HEK293 (cell line): ENCODE measurements at regions not wholly inside any gene's neighbourhood (a gene's known extent, or its start where the extent isn't known, plus 50 kb on each side); places are given as distances from the start of the nearest gene placed in this dataset.

Experiments
- CTCF ChIA-PET: fragments of 350-600 bp; formaldehyde crosslinking; extraction: SDS; loops from one replicate; lab custom pipeline; 2021; ENCODE audit warnings: antibody characterized with exemption; lab: Yijun Ruan, JAX
- POLR2A ChIA-PET: fragments of 300-600 bp; formaldehyde crosslinking; extraction: SDS; loops from one replicate; lab custom pipeline; 2020; ENCODE audit warnings: antibody characterized with exemption, inconsistent platforms; lab: Yijun Ruan, JAX
- H3K27ac ChIP-seq: fragments of 200-500 bp; sonication (Bioruptor generic); 2 replicates; pipeline ENCODE4 v1.5.1; 2014; ENCODE audit warnings: low read depth, low read length, control low read depth, inconsistent platforms; ENCODE audit errors: extremely low read depth
- H3K36me3 ChIP-seq, 2 experiments: fragments of 200-500 bp in 1 of 2; sonication (Bioruptor generic) in 1 of 2; 1 replicate in 1 of 2; 2 replicates in 1 of 2; pipeline ENCODE4 v1.5.1; 2014 to 2017; ENCODE audit warnings: inconsistent platforms in 2 of 2, low read length in 2 of 2; ENCODE audit not compliant: control insufficient read depth in 2 of 2, insufficient read depth in 1 of 2
- H3K4me1 ChIP-seq: fragments of 200-500 bp; sonication (Bioruptor generic); 2 replicates; pipeline ENCODE4 v1.5.1; 2014; ENCODE audit warnings: mild to moderate bottlenecking, low read length, inconsistent platforms; ENCODE audit not compliant: control insufficient read depth, insufficient read depth
- H3K4me3 ChIP-seq: 2 replicates; pipeline ENCODE4 v1.5.1; 2011; ENCODE audit warnings: low read depth, mild to moderate bottlenecking, control low read depth, low read length, moderate library complexity
- H3K9me3 ChIP-seq: fragments of 200-500 bp; sonication (Bioruptor generic); 2 replicates; pipeline ENCODE4 v1.5.1; 2014; ENCODE audit warnings: low read depth, low read length, inconsistent platforms; ENCODE audit not compliant: control insufficient read depth, insufficient read depth
- BCL11A ChIP-seq: fragments of 450-650 bp; formaldehyde crosslinking; IDR thresholded peaks from 2 replicates; pipeline ENCODE4 v1.5.1; 2016; ENCODE audit warnings: low read depth, missing biosample characterization, missing genetic modification characterization
- GLIS2 ChIP-seq: fragments of 450-650 bp; formaldehyde crosslinking; IDR thresholded peaks from 2 replicates; pipeline ENCODE4 v1.5.1; 2016; ENCODE audit warnings: missing biosample characterization, missing genetic modification characterization
- YY2 ChIP-seq: fragments of 450-650 bp; formaldehyde crosslinking; IDR thresholded peaks from 2 replicates; pipeline ENCODE4 v1.5.1; 2016; ENCODE audit warnings: missing biosample characterization, missing genetic modification characterization
- ZBTB1 ChIP-seq: fragments of 450-650 bp; formaldehyde crosslinking; IDR thresholded peaks from 2 replicates; pipeline ENCODE4 v1.5.1; 2016; ENCODE audit warnings: missing biosample characterization, missing genetic modification characterization
- ZBTB20 ChIP-seq: fragments of 450-650 bp; formaldehyde crosslinking; IDR thresholded peaks from 2 replicates; pipeline ENCODE4 v1.5.1; 2016; ENCODE audit warnings: missing biosample characterization, missing genetic modification characterization
- ZBTB48 ChIP-seq: fragments of 450-650 bp; formaldehyde crosslinking; IDR thresholded peaks from 2 replicates; pipeline ENCODE4 v1.5.1; 2016; ENCODE audit warnings: missing biosample characterization, missing genetic modification characterization
- ZBTB8A ChIP-seq: fragments of 450-650 bp; formaldehyde crosslinking; IDR thresholded peaks from 2 replicates; pipeline ENCODE4 v1.5.1; 2016; ENCODE audit warnings: missing biosample characterization, missing genetic modification characterization
- ZNF112 ChIP-seq: fragments of 450-650 bp; formaldehyde crosslinking; IDR thresholded peaks from 2 replicates; pipeline ENCODE4 v1.5.0; 2017; ENCODE audit warnings: missing biosample characterization, missing genetic modification characterization
- ZNF138 ChIP-seq: fragments of 450-650 bp; formaldehyde crosslinking; IDR thresholded peaks from 2 replicates; pipeline ENCODE4 v1.5.1; 2016; ENCODE audit warnings: missing biosample characterization, missing genetic modification characterization, borderline replicate concordance
- ZNF335 ChIP-seq: fragments of 450-650 bp; formaldehyde crosslinking; conservative IDR thresholded peaks from 2 replicates; pipeline ENCODE4 v1.5.1; 2016; ENCODE audit warnings: missing biosample characterization, missing genetic modification characterization
- ZNF404 ChIP-seq: fragments of 450-650 bp; formaldehyde crosslinking; IDR thresholded peaks from 2 replicates; pipeline ENCODE4 v1.5.1; 2017; ENCODE audit warnings: missing biosample characterization, missing genetic modification characterization
- ZNF544 ChIP-seq: fragments of 450-650 bp; formaldehyde crosslinking; IDR thresholded peaks from 2 replicates; pipeline ENCODE4 v1.5.0; 2017; ENCODE audit warnings: missing biosample characterization, missing genetic modification characterization
- ZNF621 ChIP-seq: fragments of 450-650 bp; formaldehyde crosslinking; IDR thresholded peaks from 2 replicates; pipeline ENCODE4 v1.5.1; 2017; ENCODE audit warnings: missing biosample characterization, missing genetic modification characterization
- ZNF670 ChIP-seq: fragments of 450-650 bp; formaldehyde crosslinking; IDR thresholded peaks from 2 replicates; pipeline ENCODE4 v1.5.1; 2016; ENCODE audit warnings: missing biosample characterization, missing genetic modification characterization, low read depth
- ZNF747 ChIP-seq: fragments of 450-650 bp; formaldehyde crosslinking; IDR thresholded peaks from 2 replicates; pipeline ENCODE4 v1.5.1; 2016; ENCODE audit warnings: missing biosample characterization, missing genetic modification characterization
- TF ChIP-seq, protein P1 (sequence below): fragments of 450-650 bp; formaldehyde crosslinking; IDR thresholded peaks from 2 replicates; pipeline ENCODE4 v1.5.1; 2016; ENCODE audit warnings: missing biosample characterization, missing genetic modification characterization
- TF ChIP-seq, protein P2 (sequence below): fragments of 450-650 bp; formaldehyde crosslinking; IDR thresholded peaks from 2 replicates; pipeline ENCODE4 v1.5.1; 2016; ENCODE audit warnings: missing biosample characterization, missing genetic modification characterization
- TF ChIP-seq, protein P3 (sequence below): fragments of 450-650 bp; formaldehyde crosslinking; conservative IDR thresholded peaks from 2 replicates; pipeline ENCODE4 v1.5.1; 2016; ENCODE audit warnings: low read depth, missing biosample characterization, missing genetic modification characterization
- TF ChIP-seq, protein P4 (sequence below): fragments of 450-650 bp; formaldehyde crosslinking; IDR thresholded peaks from 2 replicates; pipeline ENCODE4 v1.5.1; 2016; ENCODE audit warnings: missing biosample characterization, missing genetic modification characterization
- TF ChIP-seq, protein P5 (sequence below): fragments of 450-650 bp; formaldehyde crosslinking; IDR thresholded peaks from 2 replicates; pipeline ENCODE4 v1.5.1; 2017; ENCODE audit warnings: missing biosample characterization, missing genetic modification characterization

DNA sequence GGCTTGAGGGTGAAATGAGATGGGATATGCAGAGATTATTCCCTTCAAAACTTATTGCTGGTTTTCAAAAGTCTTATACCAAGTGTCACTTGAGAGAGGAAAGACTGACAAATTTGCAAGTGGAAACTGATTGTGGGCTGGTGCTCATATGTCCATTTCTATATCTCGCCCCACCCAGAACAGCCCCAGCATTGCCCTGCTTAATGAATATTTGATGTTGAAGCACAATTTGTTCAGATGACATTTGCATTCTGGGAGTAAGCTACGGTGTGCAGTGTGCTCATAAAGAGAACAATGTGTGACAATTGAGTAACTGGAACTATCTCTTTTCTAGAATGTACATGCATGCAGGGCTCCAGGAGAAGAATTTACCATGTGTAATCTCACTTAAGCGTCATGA, 223.5 kb upstream of the TRPC5 start:
- no peaks in the 10 kb centered on the region for H3K9me3 ChIP-seq
- POLR2A ChIA-PET, result no interaction called here

DNA sequence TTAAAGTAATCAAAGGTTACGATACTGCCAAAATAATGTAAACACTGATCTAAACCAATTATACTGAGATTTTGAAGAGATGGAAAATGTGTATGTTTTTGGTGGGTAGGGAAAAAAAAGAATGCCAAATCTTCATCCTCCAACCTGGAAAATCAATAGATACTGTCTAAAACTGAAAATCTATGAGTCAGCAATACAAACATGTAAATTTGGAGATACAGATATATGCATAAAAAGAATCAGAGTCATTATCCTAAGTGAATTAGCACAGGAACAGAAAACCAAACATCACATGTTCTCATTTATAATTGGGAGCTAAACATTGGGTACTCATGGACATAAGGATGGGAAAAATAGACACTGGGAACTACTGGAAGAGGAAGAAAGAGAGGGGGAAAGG, 197.4 kb upstream of the TRPC5 start:
- ChIA-PET POLR2A (no interaction called here), CTCF (interaction anchor here (0.7 to 0.8 kb wide), 2 partner anchors 11 to 130 kb away, joined by 3 to 5 read pairs; no protein-coding TSS in a partner anchor)
- Histone ChIP-seq H3K4me3 (no peak overlapping the region), H3K9me3 (no peaks in the 10 kb centered on the region), H3K27ac (no peak overlapping the region), H3K36me3 (no peaks in the 10 kb centered on the region), H3K4me1 (no peaks in the 10 kb centered on the region)
- no peak for TF ChIP-seq ZNF544
- TF ChIP-seq, protein P1, sequence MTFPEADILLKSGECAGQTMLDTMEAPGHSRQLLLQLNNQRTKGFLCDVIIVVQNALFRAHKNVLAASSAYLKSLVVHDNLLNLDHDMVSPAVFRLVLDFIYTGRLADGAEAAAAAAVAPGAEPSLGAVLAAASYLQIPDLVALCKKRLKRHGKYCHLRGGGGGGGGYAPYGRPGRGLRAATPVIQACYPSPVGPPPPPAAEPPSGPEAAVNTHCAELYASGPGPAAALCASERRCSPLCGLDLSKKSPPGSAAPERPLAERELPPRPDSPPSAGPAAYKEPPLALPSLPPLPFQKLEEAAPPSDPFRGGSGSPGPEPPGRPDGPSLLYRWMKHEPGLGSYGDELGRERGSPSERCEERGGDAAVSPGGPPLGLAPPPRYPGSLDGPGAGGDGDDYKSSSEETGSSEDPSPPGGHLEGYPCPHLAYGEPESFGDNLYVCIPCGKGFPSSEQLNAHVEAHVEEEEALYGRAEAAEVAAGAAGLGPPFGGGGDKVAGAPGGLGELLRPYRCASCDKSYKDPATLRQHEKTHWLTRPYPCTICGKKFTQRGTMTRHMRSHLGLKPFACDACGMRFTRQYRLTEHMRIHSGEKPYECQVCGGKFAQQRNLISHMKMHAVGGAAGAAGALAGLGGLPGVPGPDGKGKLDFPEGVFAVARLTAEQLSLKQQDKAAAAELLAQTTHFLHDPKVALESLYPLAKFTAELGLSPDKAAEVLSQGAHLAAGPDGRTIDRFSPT (tag by site-specific recombination), result no peak
- TF ChIP-seq ZBTB1 (tag by site-specific recombination), result no peak
- no peak for TF ChIP-seq GLIS2 (tag by site-specific recombination)
- TF ChIP-seq, protein P2, sequence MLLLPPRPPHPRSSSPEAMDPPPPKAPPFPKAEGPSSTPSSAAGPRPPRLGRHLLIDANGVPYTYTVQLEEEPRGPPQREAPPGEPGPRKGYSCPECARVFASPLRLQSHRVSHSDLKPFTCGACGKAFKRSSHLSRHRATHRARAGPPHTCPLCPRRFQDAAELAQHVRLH (tag by site-specific recombination), result no peak
- no peak for TF ChIP-seq YY2 (tag by site-specific recombination)
- no peak for TF ChIP-seq ZNF404 (tag by site-specific recombination)

More for the DNA sequence above, 223.5 kb upstream of the TRPC5 start:
- H3K27ac ChIP-seq, result no peak overlapping the region
- CTCF ChIA-PET, result no interaction called here
- no peak overlapping the region for H3K4me3 ChIP-seq
- H3K4me1 ChIP-seq, result no peaks in the 10 kb centered on the region
- no peaks in the 10 kb centered on the region for H3K36me3 ChIP-seq
- no peak for TF ChIP-seq ZBTB8A (tag by site-specific recombination)
- no peak for TF ChIP-seq ZNF621 (tag by site-specific recombination)
- TF ChIP-seq, protein P3, sequence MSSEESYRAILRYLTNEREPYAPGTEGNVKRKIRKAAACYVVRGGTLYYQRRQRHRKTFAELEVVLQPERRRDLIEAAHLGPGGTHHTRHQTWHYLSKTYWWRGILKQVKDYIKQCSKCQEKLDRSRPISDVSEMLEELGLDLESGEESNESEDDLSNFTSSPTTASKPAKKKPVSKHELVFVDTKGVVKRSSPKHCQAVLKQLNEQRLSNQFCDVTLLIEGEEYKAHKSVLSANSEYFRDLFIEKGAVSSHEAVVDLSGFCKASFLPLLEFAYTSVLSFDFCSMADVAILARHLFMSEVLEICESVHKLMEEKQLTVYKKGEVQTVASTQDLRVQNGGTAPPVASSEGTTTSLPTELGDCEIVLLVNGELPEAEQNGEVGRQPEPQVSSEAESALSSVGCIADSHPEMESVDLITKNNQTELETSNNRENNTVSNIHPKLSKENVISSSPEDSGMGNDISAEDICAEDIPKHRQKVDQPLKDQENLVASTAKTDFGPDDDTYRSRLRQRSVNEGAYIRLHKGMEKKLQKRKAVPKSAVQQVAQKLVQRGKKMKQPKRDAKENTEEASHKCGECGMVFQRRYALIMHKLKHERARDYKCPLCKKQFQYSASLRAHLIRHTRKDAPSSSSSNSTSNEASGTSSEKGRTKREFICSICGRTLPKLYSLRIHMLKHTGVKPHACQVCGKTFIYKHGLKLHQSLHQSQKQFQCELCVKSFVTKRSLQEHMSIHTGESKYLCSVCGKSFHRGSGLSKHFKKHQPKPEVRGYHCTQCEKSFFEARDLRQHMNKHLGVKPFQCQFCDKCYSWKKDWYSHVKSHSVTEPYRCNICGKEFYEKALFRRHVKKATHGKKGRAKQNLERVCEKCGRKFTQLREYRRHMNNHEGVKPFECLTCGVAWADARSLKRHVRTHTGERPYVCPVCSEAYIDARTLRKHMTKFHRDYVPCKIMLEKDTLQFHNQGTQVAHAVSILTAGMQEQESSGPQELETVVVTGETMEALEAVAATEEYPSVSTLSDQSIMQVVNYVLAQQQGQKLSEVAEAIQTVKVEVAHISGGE (tag by site-specific recombination), result no peak
- no peak for TF ChIP-seq BCL11A (tag by site-specific recombination)
- TF ChIP-seq ZNF138 (tag by site-specific recombination), result no peak
- TF ChIP-seq ZNF670 (tag by site-specific recombination), result no peak
- no peak for TF ChIP-seq ZNF747 (tag by site-specific recombination)
- TF ChIP-seq, protein P2 (tag by site-specific recombination), result no peak
- TF ChIP-seq, protein P4, sequence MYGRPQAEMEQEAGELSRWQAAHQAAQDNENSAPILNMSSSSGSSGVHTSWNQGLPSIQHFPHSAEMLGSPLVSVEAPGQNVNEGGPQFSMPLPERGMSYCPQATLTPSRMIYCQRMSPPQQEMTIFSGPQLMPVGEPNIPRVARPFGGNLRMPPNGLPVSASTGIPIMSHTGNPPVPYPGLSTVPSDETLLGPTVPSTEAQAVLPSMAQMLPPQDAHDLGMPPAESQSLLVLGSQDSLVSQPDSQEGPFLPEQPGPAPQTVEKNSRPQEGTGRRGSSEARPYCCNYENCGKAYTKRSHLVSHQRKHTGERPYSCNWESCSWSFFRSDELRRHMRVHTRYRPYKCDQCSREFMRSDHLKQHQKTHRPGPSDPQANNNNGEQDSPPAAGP (tag by site-specific recombination), result no peak
- TF ChIP-seq, protein P5, sequence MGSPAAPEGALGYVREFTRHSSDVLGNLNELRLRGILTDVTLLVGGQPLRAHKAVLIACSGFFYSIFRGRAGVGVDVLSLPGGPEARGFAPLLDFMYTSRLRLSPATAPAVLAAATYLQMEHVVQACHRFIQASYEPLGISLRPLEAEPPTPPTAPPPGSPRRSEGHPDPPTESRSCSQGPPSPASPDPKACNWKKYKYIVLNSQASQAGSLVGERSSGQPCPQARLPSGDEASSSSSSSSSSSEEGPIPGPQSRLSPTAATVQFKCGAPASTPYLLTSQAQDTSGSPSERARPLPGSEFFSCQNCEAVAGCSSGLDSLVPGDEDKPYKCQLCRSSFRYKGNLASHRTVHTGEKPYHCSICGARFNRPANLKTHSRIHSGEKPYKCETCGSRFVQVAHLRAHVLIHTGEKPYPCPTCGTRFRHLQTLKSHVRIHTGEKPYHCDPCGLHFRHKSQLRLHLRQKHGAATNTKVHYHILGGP (tag by site-specific recombination), result no peak
- TF ChIP-seq ZBTB20 (tag by site-specific recombination), result no peak
- no peak for TF ChIP-seq ZNF112
- no peak for TF ChIP-seq ZNF335 (tag by site-specific recombination)
- no peak for TF ChIP-seq ZBTB48 (tag by site-specific recombination)
